Peyer's patch (tissue), 4 donors: ENCODE measurements at regions not wholly inside any gene's neighbourhood (a gene's known extent, or its start where the extent isn't known, plus 50 kb on each side); places are given as distances from the start of the nearest gene placed in this dataset.

Source experiments
- CTCF ChIP-seq, 6 experiments: fragments of 450-650 bp in 4 of 6; fragments of 200-600 bp in 2 of 6; sonication (generic) in 1 of 6; IDR thresholded peaks; one replicate each; pipeline ENCODE4 v1.5.1; 2017 to 2019; ENCODE audit warnings: antibody characterized with exemption in 6 of 6, mild to moderate bottlenecking in 3 of 6, moderate library complexity in 1 of 6
- POLR2A ChIP-seq, 2 donors: fragments of 450-650 bp; IDR thresholded peaks; one replicate each; pipeline ENCODE4 v1.5.1; 2017; ENCODE audit warnings: antibody characterized with exemption in 2 of 2, mild to moderate bottlenecking in 2 of 2, moderate library complexity in 2 of 2

DNA sequence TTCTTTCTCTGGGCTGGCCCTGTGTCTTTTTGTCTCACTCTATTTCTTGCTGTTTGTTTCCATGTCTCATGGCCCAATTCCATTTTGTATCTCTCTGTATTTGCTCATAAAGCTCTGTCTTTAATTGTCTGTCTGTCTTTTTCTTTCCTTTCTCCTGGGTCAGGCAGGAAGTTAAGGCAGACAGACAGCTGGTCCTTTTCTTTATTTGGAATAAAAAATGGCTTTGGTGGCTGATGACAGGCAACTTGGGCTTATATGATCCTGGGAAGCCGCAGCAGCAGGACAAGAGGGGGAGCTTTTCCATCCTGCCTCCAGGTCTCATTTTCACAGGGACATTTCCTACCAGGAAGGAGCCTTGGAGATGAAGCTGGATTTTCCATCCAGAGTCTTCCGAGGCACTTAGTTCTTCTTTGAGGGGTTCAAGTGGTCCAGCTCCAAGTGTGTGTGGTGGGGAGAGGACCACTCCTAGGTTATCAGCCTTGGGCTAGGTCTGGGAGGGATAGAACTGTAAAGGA is 138.7 kb downstream of the TDRD15 start:
- TF ChIP-seq POLR2A (IDR thresholded peaks at IDR 0.05) (no peak), CTCF (IDR thresholded peaks at IDR 0.05) (no peak)
